SK-N-SH (cell line): ENCODE measurements at regions not wholly inside any gene's neighbourhood (a gene's known extent, or its start where the extent isn't known, plus 50 kb on each side); places are given as distances from the start of the nearest gene placed in this dataset.

ENCODE experiments used
- CTCF ChIA-PET: fragments of 300-600, 350-600 bp; formaldehyde crosslinking; extraction: SDS; loops from one replicate; lab custom pipeline; 2021; lab: Yijun Ruan, JAX
- POLR2A ChIA-PET: fragments of 350-600 bp; sonication (Branson Sonifier 250); formaldehyde crosslinking; extraction: SDS; loops from one replicate; lab custom pipeline; 2020; ENCODE audit warnings: antibody characterized with exemption, inconsistent platforms; lab: Yijun Ruan, JAX
- DNase-seq: peaks from one replicate; pipeline ENCODE4 v3.0.0; 2012
- H2AFZ ChIP-seq: fragments of 200-600 bp; sonication (generic); 2 replicates; pipeline ENCODE4 v1.8.1; 2016; ENCODE audit warnings: antibody characterized with exemption, mild to moderate bottlenecking, low read depth
- H3F3A ChIP-seq: fragments of 200-600 bp; sonication (generic); replicated peaks from 2 replicates; pipeline ENCODE3; 2016; ENCODE audit warnings: antibody characterized with exemption, mild to moderate bottlenecking; ENCODE audit not compliant: insufficient read depth
- H3K27ac ChIP-seq, 2 experiments: fragments of 200-500 bp in 1 of 2; fragments of 200-600 bp in 1 of 2; sonication (Bioruptor generic) in 1 of 2; sonication (generic), shearing (Covaris generic) in 1 of 2; 2 replicates each; pipeline versions ENCODE4 v1.5.1 to v1.6.1; 2014 to 2016; ENCODE audit warnings: low read depth in 2 of 2, inconsistent platforms in 1 of 2, low read length in 1 of 2, mild to moderate bottlenecking in 1 of 2, mixed read lengths in 1 of 2
- H3K27me3 ChIP-seq: fragments of 200-600 bp; sonication (generic), shearing (Covaris generic); 2 replicates; pipeline ENCODE4 v1.6.1; 2016; ENCODE audit warnings: mixed run types; ENCODE audit not compliant: insufficient read depth
- H3K36me3 ChIP-seq, 2 experiments: fragments of 200-500 bp in 1 of 2; fragments of 200-600 bp in 1 of 2; sonication (Bioruptor generic) in 1 of 2; sonication (generic) in 1 of 2; replicated peaks in 1 of 2; 2 replicates each; pipeline versions ENCODE3 to v1.5.1; 2014 to 2016; ENCODE audit warnings: low read length in 1 of 2, mild to moderate bottlenecking in 1 of 2; ENCODE audit not compliant: insufficient read depth in 2 of 2, control insufficient read depth in 1 of 2
- H3K4me1 ChIP-seq, 2 experiments: fragments of 200-500 bp in 1 of 2; fragments of 200-600 bp in 1 of 2; sonication (Bioruptor generic) in 1 of 2; sonication (generic), shearing (Covaris generic) in 1 of 2; 2 replicates each; pipeline versions ENCODE4 v1.5.1 to v1.6.1; 2014 to 2016; ENCODE audit warnings: low read depth in 1 of 2, low read length in 1 of 2, mixed run types in 1 of 2; ENCODE audit not compliant: insufficient read depth in 2 of 2, control insufficient read depth in 1 of 2
- H3K4me2 ChIP-seq: fragments of 200-600 bp; sonication (generic), shearing (Covaris generic); 2 replicates; pipeline ENCODE4 v1.6.1; 2017; ENCODE audit warnings: mixed run types
- H3K4me3 ChIP-seq, 2 experiments: fragments of 200-500 bp in 1 of 2; fragments of 200-600 bp in 1 of 2; sonication (Bioruptor generic) in 1 of 2; sonication (generic), shearing (Covaris generic) in 1 of 2; 2 replicates each; pipeline versions ENCODE4 v1.5.1 to v1.8.1; 2014 to 2016; ENCODE audit warnings: low read depth in 2 of 2, inconsistent platforms in 1 of 2, low read length in 1 of 2, mild to moderate bottlenecking in 1 of 2, mixed read lengths in 1 of 2, moderate library complexity in 1 of 2
- H3K79me2 ChIP-seq: fragments of 200-600 bp; sonication (generic); 2 replicates; pipeline ENCODE4 v1.8.1; 2017; ENCODE audit warnings: mild to moderate bottlenecking; ENCODE audit not compliant: insufficient read depth
- H3K9ac ChIP-seq: fragments of 200-600 bp; sonication (generic); 2 replicates; pipeline ENCODE4 v1.6.1; 2017; ENCODE audit warnings: mixed run types
- H3K9me2 ChIP-seq: fragments of 200-600 bp; sonication (generic); 2 replicates; pipeline ENCODE4 v1.6.1; 2017; ENCODE audit warnings: mixed run types
- H3K9me3 ChIP-seq: fragments of 200-600 bp; sonication (generic); 2 replicates; pipeline ENCODE4 v1.6.1; 2017; ENCODE audit warnings: mixed run types, mild to moderate bottlenecking, moderate library complexity
- H4K20me1 ChIP-seq: fragments of 200-600 bp; sonication (generic); 2 replicates; pipeline ENCODE4 v1.6.1; 2017; ENCODE audit warnings: mild to moderate bottlenecking, mixed run types; ENCODE audit not compliant: insufficient read depth
- CHD2 ChIP-seq: fragments of 150-350 bp; IDR thresholded peaks from 2 replicates; pipeline ENCODE4 v1.6.1; 2018; ENCODE audit warnings: low read length; ENCODE audit not compliant: partially characterized antibody
- NRF1 ChIP-seq: IDR thresholded peaks from 2 replicates; pipeline ENCODE4 v1.6.1; 2012; ENCODE audit warnings: low read depth, mild to moderate bottlenecking, low read length
- RAD21 ChIP-seq: IDR thresholded peaks from 2 replicates; pipeline ENCODE4 v1.6.1; 2012; ENCODE audit warnings: mild to moderate bottlenecking, low read length
- RXRA ChIP-seq: IDR thresholded peaks from 2 replicates; pipeline ENCODE4 v1.4.0; 2012; ENCODE audit warnings: low read depth, mild to moderate bottlenecking, borderline replicate concordance
- SMC3 ChIP-seq: IDR thresholded peaks from 2 replicates; pipeline ENCODE4 v1.6.1; 2012; ENCODE audit warnings: low read depth, low read length, improper control_type of control experiment
- TCF12 ChIP-seq: IDR thresholded peaks from 2 replicates; pipeline ENCODE4 v1.4.0; 2012
- WGBS: methylation state at CpG from one replicate; pipeline ENCODE4 v1.1.6; 2017; ENCODE audit warnings: low lambda C conversion rate; 5-methylcytosine and 5-hydroxymethylcytosine counted together
- TF ChIP-seq, protein P1 (sequence below): fragments of 150-350 bp; IDR thresholded peaks from 2 replicates; pipeline ENCODE4 v1.6.1; 2016; ENCODE audit warnings: mild to moderate bottlenecking, low read depth, low read length
- TF ChIP-seq, protein P2 (sequence below): IDR thresholded peaks from 2 replicates; pipeline ENCODE4 v1.4.0; 2012; ENCODE audit warnings: low read depth
- TF ChIP-seq, protein P3 (sequence below): IDR thresholded peaks from 2 replicates; pipeline ENCODE4 v1.6.1; 2012; ENCODE audit warnings: mild to moderate bottlenecking, low read depth, low read length, moderate library complexity
- TF ChIP-seq, protein P4 (sequence below): fragments of 200-600 bp; sonication (generic); IDR thresholded peaks from 2 replicates; pipeline ENCODE4 v1.6.1; 2017; ENCODE audit warnings: antibody characterized with exemption, mild to moderate bottlenecking, moderate library complexity
- TF ChIP-seq, protein P5 (sequence below): IDR thresholded peaks from 2 replicates; pipeline ENCODE4; 2012

DNA sequence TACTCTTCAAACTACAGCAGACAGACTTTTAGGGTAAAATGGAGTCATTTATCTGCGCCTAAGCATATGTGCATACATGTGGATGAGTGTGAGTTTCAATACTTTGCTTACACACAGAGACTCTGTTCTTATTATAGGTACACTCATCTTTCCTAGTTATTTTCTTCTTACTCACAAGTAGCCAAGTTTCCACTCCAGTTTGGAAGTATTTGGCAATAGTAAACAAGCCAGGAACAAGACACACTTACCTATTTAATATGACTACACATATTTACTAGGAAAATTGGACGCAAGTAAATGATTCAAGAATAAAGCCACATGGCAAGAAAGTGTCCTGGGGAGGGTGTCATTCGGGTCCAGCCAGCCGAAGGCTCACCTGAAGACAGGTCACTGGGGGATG lies 414.3 kb downstream of the FBXO15 start (continued):
- TF ChIP-seq, protein P1, sequence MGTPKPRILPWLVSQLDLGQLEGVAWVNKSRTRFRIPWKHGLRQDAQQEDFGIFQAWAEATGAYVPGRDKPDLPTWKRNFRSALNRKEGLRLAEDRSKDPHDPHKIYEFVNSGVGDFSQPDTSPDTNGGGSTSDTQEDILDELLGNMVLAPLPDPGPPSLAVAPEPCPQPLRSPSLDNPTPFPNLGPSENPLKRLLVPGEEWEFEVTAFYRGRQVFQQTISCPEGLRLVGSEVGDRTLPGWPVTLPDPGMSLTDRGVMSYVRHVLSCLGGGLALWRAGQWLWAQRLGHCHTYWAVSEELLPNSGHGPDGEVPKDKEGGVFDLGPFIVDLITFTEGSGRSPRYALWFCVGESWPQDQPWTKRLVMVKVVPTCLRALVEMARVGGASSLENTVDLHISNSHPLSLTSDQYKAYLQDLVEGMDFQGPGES = no peak
- TF ChIP-seq, protein P2, sequence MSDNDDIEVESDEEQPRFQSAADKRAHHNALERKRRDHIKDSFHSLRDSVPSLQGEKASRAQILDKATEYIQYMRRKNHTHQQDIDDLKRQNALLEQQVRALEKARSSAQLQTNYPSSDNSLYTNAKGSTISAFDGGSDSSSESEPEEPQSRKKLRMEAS = no peak
- no peak for TF ChIP-seq RXRA
- no peak for TF ChIP-seq SMC3
- TF ChIP-seq TCF12 = no peak
- TF ChIP-seq, all 33 proteins: peak for 0

DNA sequence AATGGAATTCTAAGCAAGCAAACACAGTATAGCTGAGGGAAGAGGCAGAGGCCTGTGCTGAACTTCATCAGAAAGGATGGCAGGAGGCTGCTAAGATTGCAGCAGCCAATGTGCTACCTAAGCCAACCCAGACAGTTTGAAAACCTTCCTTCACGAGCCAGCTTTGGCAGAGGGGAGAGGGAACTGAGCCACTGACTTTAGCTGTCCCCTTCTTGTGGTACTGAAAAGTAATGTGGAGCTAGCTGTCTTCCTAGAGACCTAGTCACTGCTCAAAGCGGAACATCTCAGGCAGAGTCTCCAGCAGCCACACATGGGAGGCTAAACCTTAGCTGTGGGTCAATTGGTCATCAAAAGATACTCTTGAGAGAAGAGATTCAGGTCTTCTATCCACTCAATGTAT lies 419.0 kb downstream of the FBXO15 start:
- Histone ChIP-seq H3K36me3 (no peaks in the 10 kb centered on the region), H3K27me3 (no peaks in the 10 kb centered on the region), H2AFZ (no peak overlapping the region), H3K79me2 (no peaks in the 10 kb centered on the region), H3K9me3 (no peaks in the 10 kb centered on the region)
- DNase-seq = no peak
- TF ChIP-seq, protein P2 = no peak
- TF ChIP-seq CHD2 (no peak), RXRA (no peak), RAD21 (no peak), NRF1 (no peak)
- TF ChIP-seq, protein P3, sequence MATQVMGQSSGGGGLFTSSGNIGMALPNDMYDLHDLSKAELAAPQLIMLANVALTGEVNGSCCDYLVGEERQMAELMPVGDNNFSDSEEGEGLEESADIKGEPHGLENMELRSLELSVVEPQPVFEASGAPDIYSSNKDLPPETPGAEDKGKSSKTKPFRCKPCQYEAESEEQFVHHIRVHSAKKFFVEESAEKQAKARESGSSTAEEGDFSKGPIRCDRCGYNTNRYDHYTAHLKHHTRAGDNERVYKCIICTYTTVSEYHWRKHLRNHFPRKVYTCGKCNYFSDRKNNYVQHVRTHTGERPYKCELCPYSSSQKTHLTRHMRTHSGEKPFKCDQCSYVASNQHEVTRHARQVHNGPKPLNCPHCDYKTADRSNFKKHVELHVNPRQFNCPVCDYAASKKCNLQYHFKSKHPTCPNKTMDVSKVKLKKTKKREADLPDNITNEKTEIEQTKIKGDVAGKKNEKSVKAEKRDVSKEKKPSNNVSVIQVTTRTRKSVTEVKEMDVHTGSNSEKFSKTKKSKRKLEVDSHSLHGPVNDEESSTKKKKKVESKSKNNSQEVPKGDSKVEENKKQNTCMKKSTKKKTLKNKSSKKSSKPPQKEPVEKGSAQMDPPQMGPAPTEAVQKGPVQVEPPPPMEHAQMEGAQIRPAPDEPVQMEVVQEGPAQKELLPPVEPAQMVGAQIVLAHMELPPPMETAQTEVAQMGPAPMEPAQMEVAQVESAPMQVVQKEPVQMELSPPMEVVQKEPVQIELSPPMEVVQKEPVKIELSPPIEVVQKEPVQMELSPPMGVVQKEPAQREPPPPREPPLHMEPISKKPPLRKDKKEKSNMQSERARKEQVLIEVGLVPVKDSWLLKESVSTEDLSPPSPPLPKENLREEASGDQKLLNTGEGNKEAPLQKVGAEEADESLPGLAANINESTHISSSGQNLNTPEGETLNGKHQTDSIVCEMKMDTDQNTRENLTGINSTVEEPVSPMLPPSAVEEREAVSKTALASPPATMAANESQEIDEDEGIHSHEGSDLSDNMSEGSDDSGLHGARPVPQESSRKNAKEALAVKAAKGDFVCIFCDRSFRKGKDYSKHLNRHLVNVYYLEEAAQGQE = peak; percentile 89
- TF ChIP-seq, protein P4, sequence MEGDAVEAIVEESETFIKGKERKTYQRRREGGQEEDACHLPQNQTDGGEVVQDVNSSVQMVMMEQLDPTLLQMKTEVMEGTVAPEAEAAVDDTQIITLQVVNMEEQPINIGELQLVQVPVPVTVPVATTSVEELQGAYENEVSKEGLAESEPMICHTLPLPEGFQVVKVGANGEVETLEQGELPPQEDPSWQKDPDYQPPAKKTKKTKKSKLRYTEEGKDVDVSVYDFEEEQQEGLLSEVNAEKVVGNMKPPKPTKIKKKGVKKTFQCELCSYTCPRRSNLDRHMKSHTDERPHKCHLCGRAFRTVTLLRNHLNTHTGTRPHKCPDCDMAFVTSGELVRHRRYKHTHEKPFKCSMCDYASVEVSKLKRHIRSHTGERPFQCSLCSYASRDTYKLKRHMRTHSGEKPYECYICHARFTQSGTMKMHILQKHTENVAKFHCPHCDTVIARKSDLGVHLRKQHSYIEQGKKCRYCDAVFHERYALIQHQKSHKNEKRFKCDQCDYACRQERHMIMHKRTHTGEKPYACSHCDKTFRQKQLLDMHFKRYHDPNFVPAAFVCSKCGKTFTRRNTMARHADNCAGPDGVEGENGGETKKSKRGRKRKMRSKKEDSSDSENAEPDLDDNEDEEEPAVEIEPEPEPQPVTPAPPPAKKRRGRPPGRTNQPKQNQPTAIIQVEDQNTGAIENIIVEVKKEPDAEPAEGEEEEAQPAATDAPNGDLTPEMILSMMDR = no peak
- TF ChIP-seq, protein P5, sequence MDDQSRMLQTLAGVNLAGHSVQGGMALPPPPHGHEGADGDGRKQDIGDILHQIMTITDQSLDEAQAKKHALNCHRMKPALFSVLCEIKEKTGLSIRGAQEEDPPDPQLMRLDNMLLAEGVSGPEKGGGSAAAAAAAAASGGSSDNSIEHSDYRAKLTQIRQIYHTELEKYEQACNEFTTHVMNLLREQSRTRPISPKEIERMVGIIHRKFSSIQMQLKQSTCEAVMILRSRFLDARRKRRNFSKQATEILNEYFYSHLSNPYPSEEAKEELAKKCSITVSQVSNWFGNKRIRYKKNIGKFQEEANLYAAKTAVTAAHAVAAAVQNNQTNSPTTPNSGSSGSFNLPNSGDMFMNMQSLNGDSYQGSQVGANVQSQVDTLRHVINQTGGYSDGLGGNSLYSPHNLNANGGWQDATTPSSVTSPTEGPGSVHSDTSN = no peak
- TF ChIP-seq, all 33 proteins: peak for 1
- Histone ChIP-seq H3K4me3 (no peak overlapping the region), H3K4me2 (no peak overlapping the region), H3K27ac (no peak overlapping the region), H3K9me2 (no peaks in the 10 kb centered on the region), H3F3A (no peaks in the 10 kb centered on the region), H4K20me1 (no peaks in the 10 kb centered on the region), H3K9ac (no peak overlapping the region), H3K4me1 (no peaks in the 10 kb centered on the region)
- ChIA-PET CTCF (no interaction called here), POLR2A (no interaction called here)
- WGBS = 13% methylated on average over 1 of the region's 2 CpGs
